Ramos (cell line): ENCODE measurements at regions not wholly inside any gene's neighbourhood (a gene's known extent, or its start where the extent isn't known, plus 50 kb on each side); places are given as distances from the start of the nearest gene placed in this dataset.

Experiments
- in situ Hi-C: fragments of 300-500 bp; cut with MboI; formaldehyde crosslinking; loops from one replicate; pipeline ENCODE4 v1.14.3; 2022; ENCODE audit warnings: low sequenced_read_pairs; ENCODE audit not compliant: unreplicated experiment

- in situ Hi-C loops, result no loop called here
These were observed 1114.3 kb downstream of the IGSF11 start for GRCh38 chr3:117920253-117920898.

GRCh38 chr3:117921411-117921810, 1113.2 kb downstream of the IGSF11 start:
- in situ Hi-C loops, result no loop called here

GRCh38 chr3:117922039-117922438, 1112.6 kb downstream of the IGSF11 start:
- in situ Hi-C loops, result no loop called here

GRCh38 chr3:117926819-117927218, 1107.8 kb downstream of the IGSF11 start:
- in situ Hi-C loops, result no loop called here

GRCh38 chr3:117927825-117928224, 1106.8 kb downstream of the IGSF11 start:
- in situ Hi-C loops, result no loop called here

- in situ Hi-C loops, result no loop called here
These were observed 1105.8 kb downstream of the IGSF11 start for GRCh38 chr3:117928836-117929235.

GRCh38 chr3:117932441-117932840, 1102.2 kb downstream of the IGSF11 start:
- in situ Hi-C loops, result no loop called here

GRCh38 chr3:117936159-117936558, 1098.5 kb downstream of the IGSF11 start:
- in situ Hi-C loops, result no loop called here

- in situ Hi-C loops, result no loop called here
These were observed 1095.7 kb downstream of the IGSF11 start for GRCh38 chr3:117938974-117939373.

- in situ Hi-C loops, result no loop called here
These were observed 1095.1 kb downstream of the IGSF11 start for GRCh38 chr3:117939425-117940027.

GRCh38 chr3:117941015-117941414, 1093.6 kb downstream of the IGSF11 start:
- in situ Hi-C loops, result no loop called here

GRCh38 chr3:117941756-117942155, 1092.9 kb downstream of the IGSF11 start:
- in situ Hi-C loops, result no loop called here

GRCh38 chr3:117954131-117954530, 1080.5 kb downstream of the IGSF11 start:
- in situ Hi-C loops, result no loop called here

GRCh38 chr3:117955196-117955595, 1079.5 kb downstream of the IGSF11 start:
- in situ Hi-C loops, result no loop called here

- in situ Hi-C loops, result no loop called here
These were observed 1076.6 kb downstream of the IGSF11 start for GRCh38 chr3:117958027-117958426.

GRCh38 chr3:117962750-117963149, 1071.9 kb downstream of the IGSF11 start:
- in situ Hi-C loops, result no loop called here

- in situ Hi-C loops, result no loop called here
These were observed 1070.8 kb downstream of the IGSF11 start for GRCh38 chr3:117963858-117964257.

- in situ Hi-C loops, result no loop called here
These were observed 1069.8 kb downstream of the IGSF11 start for GRCh38 chr3:117964814-117965213.

- in situ Hi-C loops, result no loop called here
These were observed 1057.0 kb downstream of the IGSF11 start for GRCh38 chr3:117977504-117978228.

GRCh38 chr3:117979466-117979865, 1055.2 kb downstream of the IGSF11 start:
- in situ Hi-C loops, result no loop called here

- in situ Hi-C loops, result no loop called here
These were observed 1047.4 kb downstream of the IGSF11 start for GRCh38 chr3:117987256-117987655.
